SK-N-SH treated with all-trans-retinoic acid at 6 μM for 48 hours (cell line): ENCODE measurements at regions not wholly inside any gene's neighbourhood (a gene's known extent, or its start where the extent isn't known, plus 50 kb on each side); places are given as distances from the start of the nearest gene placed in this dataset.

Experiments
- BACH2 ChIP-seq: fragments of 250-450 bp; sonication (Bioruptor Pico); IDR thresholded peaks from 2 replicates; pipeline ENCODE4 v1.9.0; 2021; ENCODE audit warnings: mild to moderate bottlenecking, borderline replicate concordance
- CSDC2 ChIP-seq: fragments of 250-450 bp; sonication (Bioruptor Pico); IDR thresholded peaks from 2 replicates; pipeline ENCODE4 v1.5.0; 2020; ENCODE audit warnings: mild to moderate bottlenecking, moderate library complexity
- ESRRG ChIP-seq: fragments of 250-450 bp; sonication (Bioruptor Pico); IDR thresholded peaks from 2 replicates; pipeline ENCODE4 v1.6.1; 2021; ENCODE audit warnings: mild to moderate bottlenecking
- GLIS3 ChIP-seq: fragments of 250-450 bp; sonication (Bioruptor Pico); IDR thresholded peaks from 2 replicates; pipeline ENCODE4 v1.5.0; 2020; ENCODE audit warnings: mild to moderate bottlenecking, moderate library complexity
- RARB ChIP-seq: fragments of 250-450 bp; sonication (Bioruptor Pico); IDR thresholded peaks from 2 replicates; pipeline ENCODE4 v1.8.0; 2021; ENCODE audit warnings: mild to moderate bottlenecking, moderate library complexity
- TSHZ2 ChIP-seq: fragments of 250-450 bp; sonication (Bioruptor Pico); IDR thresholded peaks from 2 replicates; pipeline ENCODE4 v1.5.0; 2020; ENCODE audit warnings: mild to moderate bottlenecking, moderate library complexity
- ZFP3 ChIP-seq: fragments of 250-450 bp; sonication (Bioruptor Pico); IDR thresholded peaks from 2 replicates; pipeline ENCODE4 v1.5.0; 2020; ENCODE audit warnings: mild to moderate bottlenecking, moderate library complexity
- ZFP30 ChIP-seq: fragments of 450-650 bp; formaldehyde crosslinking; IDR thresholded peaks from 2 replicates; pipeline ENCODE4 v1.5.0; 2022; ENCODE audit warnings: mild to moderate bottlenecking, moderate library complexity
- ZNF70 ChIP-seq: fragments of 450-650 bp; formaldehyde crosslinking; IDR thresholded peaks from 2 replicates; pipeline ENCODE4 v1.5.0; 2020; ENCODE audit warnings: mild to moderate bottlenecking, moderate library complexity
- ZNF8 ChIP-seq: fragments of 450-650 bp; formaldehyde crosslinking; IDR thresholded peaks from 2 replicates; pipeline ENCODE4 v1.5.0; 2020; ENCODE audit warnings: mild to moderate bottlenecking, moderate library complexity
- TF ChIP-seq, protein P1 (sequence below): fragments of 250-450 bp; sonication (Bioruptor Pico); IDR thresholded peaks from 2 replicates; pipeline ENCODE4 v1.8.0; 2020; ENCODE audit warnings: mild to moderate bottlenecking, moderate library complexity, borderline replicate concordance

DNA sequence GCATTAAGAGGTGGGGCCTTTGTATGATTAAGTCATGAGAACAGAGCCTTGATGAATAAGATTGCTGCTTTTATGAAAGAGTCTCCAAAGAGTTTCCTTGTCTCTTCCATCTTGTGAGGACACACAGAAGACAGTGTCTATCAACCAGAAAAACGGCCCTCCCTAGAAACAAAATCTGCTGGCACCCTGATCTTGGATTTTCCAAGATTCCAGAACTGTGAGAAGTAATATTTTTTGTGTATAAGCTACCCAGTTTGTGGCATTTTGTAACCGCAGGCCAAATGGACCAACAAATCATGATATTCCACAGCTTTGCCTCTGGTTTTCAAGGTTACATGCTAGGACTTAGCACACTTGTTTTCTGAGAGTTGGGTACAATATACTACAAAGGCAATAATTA lies 687.8 kb downstream of the TDRD15 start:
- TF ChIP-seq TSHZ2: no peak
- TF ChIP-seq RARB (CRISPR knock-in tag): no peak
- TF ChIP-seq ZFP3 (CRISPR knock-in tag): no peak
- no peak for TF ChIP-seq ESRRG
- TF ChIP-seq ZNF8 (CRISPR knock-in tag): no peak
- TF ChIP-seq ZFP30 (CRISPR knock-in tag): no peak
- TF ChIP-seq CSDC2: no peak
- TF ChIP-seq BACH2: no peak
- TF ChIP-seq ZNF70 (CRISPR knock-in tag): no peak
- TF ChIP-seq, protein P1, sequence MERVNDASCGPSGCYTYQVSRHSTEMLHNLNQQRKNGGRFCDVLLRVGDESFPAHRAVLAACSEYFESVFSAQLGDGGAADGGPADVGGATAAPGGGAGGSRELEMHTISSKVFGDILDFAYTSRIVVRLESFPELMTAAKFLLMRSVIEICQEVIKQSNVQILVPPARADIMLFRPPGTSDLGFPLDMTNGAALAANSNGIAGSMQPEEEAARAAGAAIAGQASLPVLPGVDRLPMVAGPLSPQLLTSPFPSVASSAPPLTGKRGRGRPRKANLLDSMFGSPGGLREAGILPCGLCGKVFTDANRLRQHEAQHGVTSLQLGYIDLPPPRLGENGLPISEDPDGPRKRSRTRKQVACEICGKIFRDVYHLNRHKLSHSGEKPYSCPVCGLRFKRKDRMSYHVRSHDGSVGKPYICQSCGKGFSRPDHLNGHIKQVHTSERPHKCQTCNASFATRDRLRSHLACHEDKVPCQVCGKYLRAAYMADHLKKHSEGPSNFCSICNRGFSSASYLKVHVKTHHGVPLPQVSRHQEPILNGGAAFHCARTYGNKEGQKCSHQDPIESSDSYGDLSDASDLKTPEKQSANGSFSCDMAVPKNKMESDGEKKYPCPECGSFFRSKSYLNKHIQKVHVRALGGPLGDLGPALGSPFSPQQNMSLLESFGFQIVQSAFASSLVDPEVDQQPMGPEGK (CRISPR knock-in tag): no peak
- no peak for TF ChIP-seq GLIS3 (CRISPR knock-in tag)
